HL-60/S4 (cell line): ENCODE measurements at regions not wholly inside any gene's neighbourhood (a gene's known extent, or its start where the extent isn't known, plus 50 kb on each side); places are given as distances from the start of the nearest gene placed in this dataset.

Experiments used
- in situ Hi-C: fragments of 300-500 bp; cut with MboI; formaldehyde crosslinking; loops from 2 replicates; pipeline ENCODE4 v1.14.3; 2022; ENCODE audit warnings: low sequenced_read_pairs

GRCh38 chr4:157803845-157804521 lies 368.8 kb downstream of the GASK1B start:
- in situ Hi-C loops: no loop called here

- in situ Hi-C loops: no loop called here
These were observed 369.4 kb downstream of the GASK1B start for GRCh38 chr4:157803421-157803820.

- in situ Hi-C loops: no loop called here
These were observed 377.3 kb downstream of the GASK1B start for GRCh38 chr4:157795495-157795894.

- in situ Hi-C loops: no loop called here
These were observed 380.1 kb downstream of the GASK1B start for GRCh38 chr4:157792716-157793115.

- in situ Hi-C loops: no loop called here
These were observed 381.6 kb downstream of the GASK1B start for GRCh38 chr4:157791236-157791635.

GRCh38 chr4:157787618-157788017 lies 385.2 kb downstream of the GASK1B start:
- in situ Hi-C loops: no loop called here

GRCh38 chr4:157781361-157781760 lies 391.5 kb downstream of the GASK1B start:
- in situ Hi-C loops: no loop called here

- in situ Hi-C loops: no loop called here
These were observed 393.7 kb downstream of the GASK1B start for GRCh38 chr4:157779081-157779480.

GRCh38 chr4:157776930-157777528 lies 395.8 kb downstream of the GASK1B start:
- in situ Hi-C loops: no loop called here

- in situ Hi-C loops: no loop called here
These were observed 396.9 kb downstream of the GASK1B start for GRCh38 chr4:157775971-157776370.

- in situ Hi-C loops: no loop called here
These were observed 399.9 kb downstream of the GASK1B start for GRCh38 chr4:157772907-157773306.

GRCh38 chr4:157768419-157768818 lies 404.4 kb downstream of the GASK1B start:
- in situ Hi-C loops: no loop called here

GRCh38 chr4:157763490-157763889 lies 409.3 kb downstream of the GASK1B start:
- in situ Hi-C loops: no loop called here

GRCh38 chr4:157754410-157754809 lies 418.4 kb downstream of the GASK1B start:
- in situ Hi-C loops: no loop called here

- in situ Hi-C loops: no loop called here
These were observed 421.2 kb downstream of the GASK1B start for GRCh38 chr4:157751631-157752030.

- in situ Hi-C loops: no loop called here
These were observed 431.2 kb downstream of the GASK1B start for GRCh38 chr4:157741642-157742041.

- in situ Hi-C loops: no loop called here
These were observed 433.6 kb downstream of the GASK1B start for GRCh38 chr4:157739242-157739641.

GRCh38 chr4:157728215-157728614 lies 444.6 kb downstream of the GASK1B start:
- in situ Hi-C loops: no loop called here

GRCh38 chr4:157727163-157727562 lies 445.7 kb downstream of the GASK1B start:
- in situ Hi-C loops: no loop called here

GRCh38 chr4:157722146-157722545 lies 450.7 kb downstream of the GASK1B start:
- in situ Hi-C loops: no loop called here

- in situ Hi-C loops: no loop called here
These were observed 459.5 kb downstream of the GASK1B start for GRCh38 chr4:157713342-157713741.

- in situ Hi-C loops: no loop called here
These were observed 466.7 kb downstream of the GASK1B start for GRCh38 chr4:157706155-157706554.

- in situ Hi-C loops: no loop called here
These were observed 470.0 kb downstream of the GASK1B start for GRCh38 chr4:157702831-157703230.
